HCT116 (cell line): ENCODE measurements at regions not wholly inside any gene's neighbourhood (a gene's known extent, or its start where the extent isn't known, plus 50 kb on each side); places are given as distances from the start of the nearest gene placed in this dataset.

Experiments used
- ATAC-seq: fragments of 200-7000 bp; cut with Tn5 transposase; 2 replicates; pipeline ENCODE4 v1.9.1; 2020; ENCODE audit warnings: mild to moderate bottlenecking, moderate library complexity
- BruUV-seq: library from RNA; stranded (reverse); fragments of 400-500 nt; replicated peaks from 2 replicates; lab custom pipeline; 2021; lab: Mats Ljungman, UMichigan
- CTCF ChIA-PET: fragments of 300-600 bp; sonication (Branson Sonifier 250); formaldehyde crosslinking; loops from one replicate; lab custom pipeline; 2021; ENCODE audit warnings: antibody characterized with exemption; lab: Charles Lee
- POLR2A ChIA-PET: fragments of 300-600, 350-600 bp; sonication (Branson Sonifier 250); formaldehyde crosslinking; loops from one replicate; lab custom pipeline; 2021; ENCODE audit warnings: antibody characterized with exemption; lab: Charles Lee
- RAD21 ChIA-PET, 2 experiments: fragments of 300-600 bp; sonication (Branson Sonifier 250); formaldehyde crosslinking; loops; one replicate each; lab custom pipeline; 2023; ENCODE audit warnings: low total read pairs in 2 of 2; ENCODE audit not compliant: uncharacterized antibody in 2 of 2, unreplicated experiment in 2 of 2, low non-redundant PET in 1 of 2; lab: Charles Lee
- DNase-seq: peaks from one replicate; pipeline ENCODE4 v3.0.0-alpha.2; 2010; ENCODE audit warnings: low read depth, low spot score
- H2AFZ ChIP-seq: fragments of 200-600 bp; shearing (Covaris generic), sonication (generic); 2 replicates; pipeline ENCODE4 v1.6.1; 2017; ENCODE audit warnings: low read depth, mixed run types, mixed read lengths, antibody characterized with exemption, low read length; ENCODE audit not compliant: poor library complexity, severe bottlenecking
- H3K27ac ChIP-seq: 2 replicates; pipeline ENCODE4 v1.5.1; 2012; ENCODE audit warnings: low read depth, low read length
- H3K27me3 ChIP-seq: fragments of 200-600 bp; sonication (generic); 2 replicates; pipeline ENCODE4 v1.6.1; 2016; ENCODE audit warnings: mixed run types, low read length, mixed read lengths; ENCODE audit not compliant: insufficient read depth
- H3K36me3 ChIP-seq, 2 experiments: fragments of 200-500 bp in 1 of 2; fragments of 200-600 bp in 1 of 2; sonication (Bioruptor generic) in 1 of 2; sonication (generic) in 1 of 2; 2 replicates each; pipeline versions ENCODE4 v1.5.1 to v1.6.1; 2014 to 2016; ENCODE audit warnings: low read length in 2 of 2, inconsistent platforms in 1 of 2, mixed read lengths in 1 of 2, mixed run types in 1 of 2; ENCODE audit not compliant: insufficient read depth in 2 of 2, control insufficient read depth in 1 of 2
- H3K4me1 ChIP-seq, 2 experiments: fragments of 200-600 bp in 1 of 2; sonication (generic) in 1 of 2; 2 replicates each; pipeline versions ENCODE4 v1.5.1 to v1.6.1; 2012 to 2017; ENCODE audit warnings: low read length in 2 of 2, inconsistent platforms in 1 of 2, mild to moderate bottlenecking in 1 of 2, mixed read lengths in 1 of 2, mixed run types in 1 of 2, moderate library complexity in 1 of 2; ENCODE audit not compliant: insufficient read depth in 2 of 2, control insufficient read depth in 1 of 2
- H3K4me2 ChIP-seq: fragments of 200-600 bp; sonication (generic); 2 replicates; pipeline ENCODE4 v1.6.1; 2017; ENCODE audit warnings: mixed run types, low read length, mixed read lengths
- H3K4me3 ChIP-seq, 2 experiments: fragments of 200-600 bp in 1 of 2; sonication (generic) in 1 of 2; replicated peaks in 1 of 2; 2 replicates each; pipeline ENCODE4 v1.5.1; 2011 to 2016; ENCODE audit warnings: low read length in 2 of 2, control low read depth in 1 of 2, low read depth in 1 of 2, mild to moderate bottlenecking in 1 of 2, mixed read lengths in 1 of 2, mixed run types in 1 of 2
- H3K79me2 ChIP-seq: fragments of 200-600 bp; sonication (generic); 2 replicates; pipeline ENCODE4 v1.6.1; 2017; ENCODE audit warnings: mild to moderate bottlenecking, mixed run types, low read length, moderate library complexity, mixed read lengths; ENCODE audit not compliant: insufficient read depth
- H3K9ac ChIP-seq: fragments of 200-600 bp; sonication (generic); 2 replicates; pipeline ENCODE4 v1.6.1; 2016; ENCODE audit warnings: low read length, mixed read lengths
- H3K9me2 ChIP-seq: fragments of 200-600 bp; sonication (generic), shearing (Covaris generic); 2 replicates; pipeline ENCODE4 v1.6.1; 2017; ENCODE audit warnings: mixed run types, mild to moderate bottlenecking, moderate library complexity; ENCODE audit not compliant: insufficient read depth
- H3K9me3 ChIP-seq, 2 experiments: fragments of 200-500 bp in 1 of 2; fragments of 200-600 bp in 1 of 2; sonication (Bioruptor generic) in 1 of 2; sonication (generic) in 1 of 2; 2 replicates each; pipeline ENCODE4 v1.6.1; 2014 to 2017; ENCODE audit warnings: low read length in 2 of 2, mixed read lengths in 2 of 2, inconsistent platforms in 1 of 2, low read depth in 1 of 2, mild to moderate bottlenecking in 1 of 2, mixed run types in 1 of 2, moderate library complexity in 1 of 2; ENCODE audit not compliant: control insufficient read depth in 1 of 2, insufficient read depth in 1 of 2
- H4K20me1 ChIP-seq: fragments of 200-600 bp; sonication (generic), shearing (Covaris generic); 2 replicates; pipeline ENCODE4 v1.6.1; 2017; ENCODE audit warnings: mixed run types, mild to moderate bottlenecking, moderate library complexity; ENCODE audit not compliant: insufficient read depth
- EGR1 ChIP-seq: IDR thresholded peaks from 2 replicates; pipeline ENCODE4 v1.6.1; 2012; ENCODE audit warnings: low read depth
- ELF1 ChIP-seq: IDR thresholded peaks from 2 replicates; pipeline ENCODE4 v1.6.1; 2012; ENCODE audit warnings: low read depth, borderline replicate concordance
- EZH2phosphoT487 ChIP-seq: fragments of 200-600 bp; IDR thresholded peaks from 2 replicates; pipeline ENCODE4 v1.6.1; 2018; ENCODE audit warnings: antibody characterized with exemption, borderline replicate concordance
- FOSL1 ChIP-seq: IDR thresholded peaks from 2 replicates; pipeline ENCODE4 v1.6.1; 2012; ENCODE audit warnings: low read depth
- JUND ChIP-seq: IDR thresholded peaks from 2 replicates; pipeline ENCODE4 v1.6.1; 2012
- POLR2A ChIP-seq: IDR thresholded peaks from 2 replicates; pipeline ENCODE4 v1.7.0; 2011; ENCODE audit warnings: borderline replicate concordance; ENCODE audit not compliant: insufficient read depth, insufficient read length; ENCODE audit errors: extremely low read depth
- RAD21 ChIP-seq: IDR thresholded peaks from 2 replicates; pipeline ENCODE4 v1.6.1; 2012; ENCODE audit warnings: low read depth, mild to moderate bottlenecking
- SP1 ChIP-seq: IDR thresholded peaks from 2 replicates; pipeline ENCODE4 v1.6.1; 2012; ENCODE audit warnings: low read depth
- TCF7L2 ChIP-seq: IDR thresholded peaks from 2 replicates; pipeline ENCODE4 v1.7.0; 2011; ENCODE audit warnings: borderline replicate concordance, inconsistent platforms; ENCODE audit not compliant: insufficient read depth, insufficient read length; ENCODE audit errors: extremely low read depth
- ZNF274 ChIP-seq: fragments of 200-500 bp; sonication (Bioruptor generic); IDR thresholded peaks from 2 replicates; pipeline ENCODE4 v1.6.1; 2014; ENCODE audit warnings: mild to moderate bottlenecking, low read depth, low read length, inconsistent platforms
- intact Hi-C: fragments of 100-400 bp; cut with micrococcal nuclease; formaldehyde crosslinking; loops from 2 replicates; pipeline ENCODE4 v1.10.0; 2022
- TF ChIP-seq, protein P1 (sequence below): IDR thresholded peaks from 2 replicates; pipeline ENCODE4 v1.6.1; 2012
- TF ChIP-seq, protein P2 (sequence below): IDR thresholded peaks from 2 replicates; pipeline ENCODE4 v1.6.1; 2011; ENCODE audit warnings: mild to moderate bottlenecking, low read length, moderate library complexity; ENCODE audit not compliant: insufficient replicate concordance; ENCODE audit errors: extremely low read depth

DNA sequence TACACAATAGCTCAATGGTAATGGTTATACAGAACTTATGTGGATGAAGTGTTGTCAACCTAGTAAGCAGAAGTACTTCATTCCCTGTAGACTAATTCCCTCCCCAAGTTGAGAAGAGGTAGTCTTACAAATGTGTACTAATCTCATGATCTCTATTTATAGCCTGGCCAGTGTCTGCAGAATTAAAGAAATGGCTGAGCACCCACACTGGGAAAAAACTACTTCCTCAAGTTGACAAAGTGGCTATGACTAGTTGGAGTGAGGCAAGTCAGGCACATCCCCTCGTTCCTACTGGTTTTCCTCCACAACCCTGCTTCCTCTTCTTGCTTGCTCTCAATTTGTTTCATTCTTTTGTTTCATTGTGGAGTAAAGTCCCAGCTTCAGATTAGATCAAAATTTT, 566.7 kb upstream of the ZNF717 start:
- no peaks in the 10 kb centered on the region for H3K79me2 ChIP-seq
- no peak for ATAC-seq
- ChIA-PET RAD21 (no interaction called here), CTCF (no interaction called here), POLR2A (no interaction called here)
- H3K27ac ChIP-seq = no peak overlapping the region
- H3K9me3 ChIP-seq = peaks cover 11 to 23% of the 10 kb centered on the region in 2 experiments; a peak in 3 of 4 replicates
- H3K36me3 ChIP-seq = no peaks in the 10 kb centered on the region
- no peak overlapping the region for H2AFZ ChIP-seq
- H4K20me1 ChIP-seq = no peaks in the 10 kb centered on the region
- intact Hi-C loops = no loop called here
- no peaks in the 10 kb centered on the region for H3K9me2 ChIP-seq
- no TSS peak for BruUV-seq
- no peak overlapping the region for H3K4me2 ChIP-seq
- H3K9ac ChIP-seq = no peak overlapping the region
- H3K4me3 ChIP-seq = no peak overlapping the region
- H3K4me1 ChIP-seq = no peaks in the 10 kb centered on the region
- no peaks in the 10 kb centered on the region for H3K27me3 ChIP-seq
- TF ChIP-seq ZNF274 (no peak), EGR1 (no peak), TCF7L2 (no peak), EZH2phosphoT487 (no peak), JUND (no peak), RAD21 (no peak), ELF1 (no peak), POLR2A (no peak), FOSL1 (no peak), SP1 (no peak)
- TF ChIP-seq, protein P1, sequence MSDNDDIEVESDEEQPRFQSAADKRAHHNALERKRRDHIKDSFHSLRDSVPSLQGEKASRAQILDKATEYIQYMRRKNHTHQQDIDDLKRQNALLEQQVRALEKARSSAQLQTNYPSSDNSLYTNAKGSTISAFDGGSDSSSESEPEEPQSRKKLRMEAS = no peak
- TF ChIP-seq, protein P2, sequence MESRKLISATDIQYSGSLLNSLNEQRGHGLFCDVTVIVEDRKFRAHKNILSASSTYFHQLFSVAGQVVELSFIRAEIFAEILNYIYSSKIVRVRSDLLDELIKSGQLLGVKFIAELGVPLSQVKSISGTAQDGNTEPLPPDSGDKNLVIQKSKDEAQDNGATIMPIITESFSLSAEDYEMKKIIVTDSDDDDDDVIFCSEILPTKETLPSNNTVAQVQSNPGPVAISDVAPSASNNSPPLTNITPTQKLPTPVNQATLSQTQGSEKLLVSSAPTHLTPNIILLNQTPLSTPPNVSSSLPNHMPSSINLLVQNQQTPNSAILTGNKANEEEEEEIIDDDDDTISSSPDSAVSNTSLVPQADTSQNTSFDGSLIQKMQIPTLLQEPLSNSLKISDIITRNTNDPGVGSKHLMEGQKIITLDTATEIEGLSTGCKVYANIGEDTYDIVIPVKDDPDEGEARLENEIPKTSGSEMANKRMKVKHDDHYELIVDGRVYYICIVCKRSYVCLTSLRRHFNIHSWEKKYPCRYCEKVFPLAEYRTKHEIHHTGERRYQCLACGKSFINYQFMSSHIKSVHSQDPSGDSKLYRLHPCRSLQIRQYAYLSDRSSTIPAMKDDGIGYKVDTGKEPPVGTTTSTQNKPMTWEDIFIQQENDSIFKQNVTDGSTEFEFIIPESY = no peak
- no peak for DNase-seq
